ENCODE measurements at regions not wholly inside any gene's neighbourhood (a gene's known extent, or its start where the extent isn't known, plus 50 kb on each side); places are given as distances from the start of the nearest gene placed in this dataset.

DNA sequence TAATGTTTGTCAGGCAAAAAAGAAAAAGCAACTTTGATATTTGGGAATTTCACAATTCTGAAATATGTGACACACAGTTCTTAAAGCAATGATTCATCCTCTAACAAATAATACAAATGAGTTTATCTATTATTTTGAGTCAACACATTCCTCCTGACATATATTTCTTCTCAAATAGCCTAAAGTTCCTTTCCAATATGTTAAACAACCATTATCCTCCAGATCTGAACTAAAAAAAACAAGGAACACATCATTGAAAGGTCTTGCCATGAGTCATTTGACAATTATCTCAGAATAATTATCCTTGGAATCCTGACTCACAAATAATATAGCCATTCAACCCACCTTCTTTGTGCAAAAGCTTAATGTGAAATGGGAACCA is 208.7 kb upstream of the CDIN1 start:
- no peak for DNase-seq

DNA sequence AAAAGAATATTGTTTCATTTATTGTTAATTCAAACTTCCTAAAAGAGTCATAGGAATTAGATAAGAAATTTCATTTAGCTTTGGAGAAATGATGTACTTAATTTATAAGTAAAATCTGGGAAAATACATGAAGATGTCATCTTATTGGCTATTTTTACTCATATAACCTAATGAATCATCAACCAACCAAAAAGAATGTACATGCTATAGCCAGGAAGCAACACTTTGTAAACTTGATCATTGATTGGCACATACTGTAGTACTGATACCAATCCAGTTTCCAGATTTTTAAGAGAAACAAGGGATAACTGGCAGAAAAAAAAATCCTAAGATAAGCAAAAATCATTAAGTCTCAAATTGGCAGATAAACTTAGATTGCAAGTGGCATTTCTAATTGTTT is 207.9 kb upstream of the CDIN1 start:
- DNase-seq: no peak

- no peak for DNase-seq
Observed at GRCh38 chr15:36372968-36373367, 206.5 kb upstream of the CDIN1 start.

DNA sequence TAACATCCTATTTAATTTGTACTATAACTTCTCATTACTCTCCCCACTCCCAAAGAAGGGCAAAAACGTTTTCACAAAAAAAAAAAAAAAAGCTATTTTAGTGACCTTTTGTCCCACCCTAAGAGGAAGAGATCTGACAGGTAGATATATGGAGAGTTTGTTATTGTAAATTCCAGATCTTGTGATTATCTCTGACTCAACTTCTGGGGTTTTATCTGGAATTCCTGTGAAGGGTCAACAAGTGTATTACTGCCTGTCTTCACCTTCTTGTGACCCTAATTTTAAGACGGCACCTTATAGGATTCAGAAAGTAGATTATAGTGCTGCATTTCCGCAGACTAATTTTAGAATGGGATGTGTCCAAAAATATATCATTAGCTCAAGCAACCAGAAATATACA is 205.9 kb upstream of the CDIN1 start:
- no peak for DNase-seq

DNA sequence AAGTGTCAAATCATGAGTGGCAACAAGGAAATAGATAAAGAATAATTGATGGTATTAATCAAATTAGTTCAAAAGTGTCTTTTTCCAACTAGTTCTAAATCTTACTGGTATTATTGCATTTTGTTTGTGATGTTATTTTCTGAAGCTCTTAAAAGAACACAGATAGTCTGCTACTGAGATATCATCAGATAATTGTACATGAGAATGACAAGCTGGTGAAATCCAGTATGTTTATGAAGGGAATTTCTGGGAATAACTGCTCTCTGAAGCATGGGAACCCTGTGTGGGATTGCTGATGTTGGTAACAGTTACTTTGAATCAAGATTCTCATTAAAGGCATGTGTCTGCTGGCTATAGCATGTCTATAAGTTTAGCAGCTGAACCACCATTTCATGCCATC is 190.3 kb upstream of the CDIN1 start:
- no peak for DNase-seq

DNA sequence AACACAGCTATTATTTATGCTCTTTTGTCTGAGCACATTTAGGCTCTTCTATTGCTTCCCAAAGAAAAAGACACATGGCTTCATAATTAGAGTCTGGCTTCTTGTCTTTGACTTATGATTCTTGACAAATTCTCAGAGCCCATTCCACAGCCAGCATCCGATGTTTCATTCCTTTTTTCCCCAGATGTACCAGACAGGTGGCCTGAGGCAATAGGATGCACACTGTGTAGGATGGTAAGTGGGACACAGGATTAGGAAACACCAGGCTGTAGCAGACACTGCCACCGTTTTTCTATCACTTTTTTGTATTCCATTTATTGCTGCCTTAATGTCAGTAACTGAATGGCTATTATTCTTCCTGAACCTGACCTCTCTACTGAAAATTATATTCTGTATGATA is 188.9 kb upstream of the CDIN1 start:
- DNase-seq: no peak

GRCh38 chr15:36392676-36393266 is 186.7 kb upstream of the CDIN1 start:
- no peak for DNase-seq

DNA sequence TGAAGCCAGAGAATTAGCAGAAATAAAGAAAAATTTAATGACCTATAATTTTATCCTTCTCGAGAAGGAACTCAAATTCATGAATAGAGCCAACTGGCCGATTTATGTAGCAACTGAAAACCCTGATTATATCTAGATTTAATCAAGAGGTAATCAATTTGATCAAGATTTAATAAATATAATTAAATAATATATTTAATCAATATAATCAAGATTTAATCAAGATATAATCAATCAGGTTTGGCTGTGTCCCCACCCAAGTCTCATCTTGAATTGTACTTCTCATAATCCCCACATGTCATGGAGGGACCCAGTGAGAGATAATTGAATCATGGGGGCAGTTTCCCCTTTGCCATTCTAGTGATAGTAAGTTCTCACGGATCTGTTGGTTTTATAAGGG is 181.2 kb upstream of the CDIN1 start:
- DNase-seq: no peak

DNA sequence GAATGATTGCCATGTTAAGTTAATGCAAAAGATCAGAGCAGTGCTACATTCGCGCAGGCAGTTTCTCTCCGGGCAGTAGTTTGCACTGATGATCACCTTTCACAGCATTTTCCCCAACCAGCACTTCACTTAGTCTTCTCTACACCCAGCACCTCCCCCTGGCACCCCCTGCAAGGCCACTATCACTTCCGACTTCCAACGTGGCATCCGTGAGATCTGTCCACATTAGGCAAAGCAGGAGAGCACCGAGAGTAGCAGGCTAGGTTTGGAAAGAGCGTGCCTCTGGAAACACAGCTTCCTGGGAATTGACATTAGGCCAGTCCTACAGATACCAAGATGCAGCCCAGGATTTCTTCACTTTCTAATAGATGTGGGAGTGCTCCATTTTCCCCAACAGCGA is 180.2 kb upstream of the CDIN1 start:
- no peak for DNase-seq

GRCh38 chr15:36400936-36401585 is 178.4 kb upstream of the CDIN1 start:
- DNase-seq: no peak

GRCh38 chr15:36401586-36401966 is 177.8 kb upstream of the CDIN1 start:
- no peak for DNase-seq

GRCh38 chr15:36403351-36403750 is 176.1 kb upstream of the CDIN1 start:
- peak; percentile 73 for DNase-seq

GRCh38 chr15:36406366-36406765 is 173.1 kb upstream of the CDIN1 start:
- no peak for DNase-seq

- no peak for DNase-seq
Observed at GRCh38 chr15:36406911-36407310, 172.5 kb upstream of the CDIN1 start.

- DNase-seq: no peak
Observed at GRCh38 chr15:36407647-36408046, 171.8 kb upstream of the CDIN1 start.

GRCh38 chr15:36409819-36410218 is 169.6 kb upstream of the CDIN1 start:
- DNase-seq: no peak

DNA sequence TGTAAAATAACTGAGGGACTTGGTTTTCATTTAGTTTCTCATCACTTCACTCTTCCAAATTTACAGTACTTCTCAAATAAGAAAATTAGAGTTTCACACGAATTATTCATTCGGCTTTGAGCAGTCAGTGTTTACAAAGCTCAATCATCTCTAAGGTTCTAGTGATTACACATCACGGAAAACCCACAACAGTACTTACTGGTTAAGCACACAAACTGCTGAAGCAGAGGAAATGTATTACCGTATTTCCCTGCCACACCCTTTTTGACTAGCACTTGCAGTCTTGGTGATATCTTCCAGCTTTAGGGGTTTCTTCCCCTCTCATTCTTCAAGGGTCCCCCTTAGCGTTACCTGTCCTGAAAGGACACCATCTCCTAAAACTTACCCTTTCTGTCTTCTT is 164.8 kb upstream of the CDIN1 start:
- no peak for DNase-seq

DNA sequence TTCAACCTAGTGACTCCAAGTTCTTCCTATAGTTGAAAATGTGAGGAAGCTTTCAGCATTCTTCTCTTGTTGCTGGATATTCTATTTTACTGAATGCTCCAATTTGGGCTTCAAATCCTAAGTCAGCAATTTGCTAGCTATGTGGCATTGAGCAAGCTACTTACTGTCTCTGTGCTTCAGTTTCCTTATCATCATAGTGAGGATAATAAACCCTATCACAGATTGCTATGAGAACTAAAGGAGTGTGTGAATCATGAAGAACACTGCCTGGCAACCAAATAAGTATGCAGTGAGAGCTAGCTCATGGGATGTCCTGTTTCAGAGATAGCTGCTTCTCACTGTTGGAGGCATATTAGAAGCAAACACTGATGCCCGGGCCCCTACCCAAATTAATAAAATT is 163.8 kb upstream of the CDIN1 start:
- no peak for DNase-seq

DNA sequence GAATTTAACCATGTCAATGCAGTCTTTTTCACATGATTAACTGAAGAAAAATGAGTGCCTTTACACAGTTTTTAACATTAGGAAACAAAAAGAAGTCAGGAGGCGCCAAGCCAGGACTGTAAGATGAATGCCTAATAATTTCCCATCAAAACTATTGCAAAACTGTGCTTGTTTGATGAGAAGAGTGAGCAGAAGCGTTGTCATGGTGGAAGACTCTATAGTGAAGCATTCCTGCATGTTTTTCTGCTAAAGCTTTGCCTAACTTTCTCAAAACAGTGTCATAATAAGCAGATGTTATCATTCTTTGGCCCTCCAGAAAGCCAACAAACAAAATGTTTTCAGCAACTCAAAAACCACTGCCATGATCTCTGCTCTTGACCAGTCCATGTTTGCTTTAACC is 156.8 kb upstream of the CDIN1 start:
- DNase-seq: no peak

GRCh38 chr15:36426691-36427090 is 152.7 kb upstream of the CDIN1 start:
- DNase-seq: no peak

DNA sequence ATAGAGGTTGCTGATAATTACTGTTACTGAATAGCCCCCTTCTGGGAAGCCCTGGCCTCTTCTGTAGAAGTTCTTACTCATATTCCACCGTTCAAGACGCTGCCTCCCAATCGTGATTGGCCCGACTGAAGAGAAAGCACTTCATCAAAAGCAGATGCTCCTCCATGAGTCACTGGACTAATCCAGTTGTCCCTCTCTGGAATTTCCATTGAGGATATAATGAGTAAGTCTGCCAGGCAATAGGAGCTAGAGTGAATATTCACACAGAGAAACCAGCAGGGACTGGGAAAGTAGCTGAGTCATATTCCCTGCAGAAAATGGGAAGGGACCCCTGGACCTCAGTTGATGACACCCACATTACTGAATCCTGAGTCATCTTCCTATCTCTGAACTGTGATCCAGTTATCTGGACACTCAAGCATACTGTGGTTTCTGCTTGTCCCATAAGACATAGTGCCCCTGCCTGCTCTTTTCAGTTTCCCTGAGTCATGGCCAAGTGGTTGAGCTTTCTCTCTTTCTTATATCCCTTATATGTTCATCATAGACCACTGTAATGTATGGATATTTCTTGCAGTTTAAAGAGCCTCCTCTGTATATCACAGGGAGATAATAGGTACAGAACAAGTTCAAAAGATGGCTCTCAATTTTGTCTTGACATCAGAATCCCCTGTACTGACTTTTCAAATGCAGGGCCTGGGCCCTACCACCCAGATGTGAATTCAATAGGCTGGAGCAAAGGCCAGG is 151.2 kb upstream of the CDIN1 start:
- peak; percentile 67 for DNase-seq

DNA sequence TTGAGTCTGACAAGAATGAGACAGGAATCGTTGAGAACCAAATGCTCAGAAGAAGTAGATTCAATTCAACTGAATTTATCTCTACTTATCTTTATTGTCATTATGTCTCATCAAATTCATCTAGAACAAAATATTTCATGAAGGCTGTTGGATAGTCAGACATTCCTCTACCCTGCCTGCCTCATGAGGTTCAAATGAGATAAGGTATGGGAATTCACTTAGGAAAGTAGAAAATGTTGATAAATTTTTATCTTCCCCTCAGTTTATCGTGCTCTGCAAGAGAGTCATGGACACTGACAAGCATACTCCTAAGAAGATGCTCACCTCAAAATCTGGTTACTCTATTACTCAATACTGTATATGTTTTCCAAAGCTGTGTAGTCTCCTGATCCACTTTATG is 149.7 kb upstream of the CDIN1 start:
- DNase-seq: no peak

- no peak for DNase-seq
Observed at GRCh38 chr15:36430280-36430679, 149.1 kb upstream of the CDIN1 start.

DNA sequence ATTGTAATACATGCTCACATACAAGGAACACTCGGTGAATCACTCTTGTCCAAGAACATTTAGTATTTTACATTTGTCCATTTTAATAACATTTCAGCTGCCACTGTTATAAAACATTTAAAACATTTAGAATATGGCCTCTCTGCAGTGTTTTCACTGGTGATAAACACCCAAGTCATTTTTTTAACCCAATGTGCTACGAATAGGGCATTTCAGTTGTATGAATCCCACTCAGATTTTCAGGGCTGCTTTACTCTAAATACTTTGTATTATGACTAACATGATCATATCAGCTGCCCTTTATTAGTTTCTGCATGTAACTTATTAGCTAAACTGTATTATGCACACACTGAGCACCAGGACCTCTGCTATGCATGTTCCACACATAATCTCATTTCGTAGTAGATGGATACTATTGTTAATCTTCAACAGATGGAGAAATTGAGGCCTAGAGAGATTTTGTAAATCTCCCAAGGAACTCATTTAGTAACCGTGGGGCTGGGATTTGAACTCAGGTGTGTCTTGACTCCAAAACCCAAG is 148.6 kb upstream of the CDIN1 start:
- DNase-seq: peak; percentile 39

All from NCI-H82 (cell line).